ENCODE measurements at regions not wholly inside any gene's neighbourhood (a gene's known extent, or its start where the extent isn't known, plus 50 kb on each side); places are given as distances from the start of the nearest gene placed in this dataset.

- H3K9ac ChIP-seq (ENCODE audit: low read depth in 1 of 2, low read length in 2 of 2), result no peak overlapping the region
- no peaks in the 10 kb centered on the region for H3K36me3 ChIP-seq (ENCODE audit: control insufficient read depth in 1 of 2, insufficient read depth in 2 of 2, low read length in 2 of 2)
- H3K4me3 ChIP-seq (ENCODE audit: low read depth in 1 of 2, low read length in 2 of 2), result no peak overlapping the region
- no peaks in the 10 kb centered on the region for H3K9me3 ChIP-seq (ENCODE audit: control insufficient read depth in 1 of 2, low read length in 2 of 2)
- no peaks in the 10 kb centered on the region for H3K4me1 ChIP-seq (ENCODE audit: control insufficient read depth in 1 of 2, insufficient read depth in 2 of 2, low read length in 2 of 2)
- H3K27ac ChIP-seq (ENCODE audit: low read depth, low read length), result no peak overlapping the region
- no peaks in the 10 kb centered on the region for H3K27me3 ChIP-seq (ENCODE audit: control insufficient read depth in 1 of 2, insufficient read depth in 2 of 2, low read length in 2 of 2)
These were observed 374.5 kb downstream of the RPS6KC1 start for GRCh38 chr1:213425376-213426030.

- no peaks in the 10 kb centered on the region for H3K27me3 ChIP-seq (ENCODE audit: control insufficient read depth in 1 of 2, insufficient read depth in 2 of 2, low read length in 2 of 2)
- no peaks in the 10 kb centered on the region for H3K9me3 ChIP-seq (ENCODE audit: control insufficient read depth in 1 of 2, low read length in 2 of 2)
- H3K9ac ChIP-seq (ENCODE audit: low read depth in 1 of 2, low read length in 2 of 2), result no peak overlapping the region
- no peaks in the 10 kb centered on the region for H3K4me1 ChIP-seq (ENCODE audit: control insufficient read depth in 1 of 2, insufficient read depth in 2 of 2, low read length in 2 of 2)
- H3K27ac ChIP-seq (ENCODE audit: low read depth, low read length), result no peak overlapping the region
- H3K36me3 ChIP-seq (ENCODE audit: control insufficient read depth in 1 of 2, insufficient read depth in 2 of 2, low read length in 2 of 2), result no peaks in the 10 kb centered on the region
- H3K4me3 ChIP-seq (ENCODE audit: low read depth in 1 of 2, low read length in 2 of 2), result no peak overlapping the region
These were observed 378.6 kb downstream of the RPS6KC1 start for GRCh38 chr1:213429642-213430041.

- no peaks in the 10 kb centered on the region for H3K4me1 ChIP-seq (ENCODE audit: control insufficient read depth in 1 of 2, insufficient read depth in 2 of 2, low read length in 2 of 2)
- H3K4me3 ChIP-seq (ENCODE audit: low read depth in 1 of 2, low read length in 2 of 2), result no peak overlapping the region
- no peaks in the 10 kb centered on the region for H3K9me3 ChIP-seq (ENCODE audit: control insufficient read depth in 1 of 2, low read length in 2 of 2)
- H3K27ac ChIP-seq (ENCODE audit: low read depth, low read length), result no peak overlapping the region
- H3K27me3 ChIP-seq (ENCODE audit: control insufficient read depth in 1 of 2, insufficient read depth in 2 of 2, low read length in 2 of 2), result peaks cover 0 to 2% of the 10 kb centered on the region in 2 donors
- no peak overlapping the region for H3K9ac ChIP-seq (ENCODE audit: low read depth in 1 of 2, low read length in 2 of 2)
- H3K36me3 ChIP-seq (ENCODE audit: control insufficient read depth in 1 of 2, insufficient read depth in 2 of 2, low read length in 2 of 2), result no peaks in the 10 kb centered on the region
These were observed 384.7 kb downstream of the RPS6KC1 start for GRCh38 chr1:213435715-213436114.

GRCh38 chr1:213438339-213438738 lies 387.3 kb downstream of the RPS6KC1 start:
- Histone ChIP-seq H3K27me3 (ENCODE audit: control insufficient read depth in 1 of 2, insufficient read depth in 2 of 2, low read length in 2 of 2) (peaks cover 0 to 3% of the 10 kb centered on the region in 2 donors), H3K4me1 (ENCODE audit: control insufficient read depth in 1 of 2, insufficient read depth in 2 of 2, low read length in 2 of 2) (no peaks in the 10 kb centered on the region), H3K9me3 (ENCODE audit: control insufficient read depth in 1 of 2, low read length in 2 of 2) (no peaks in the 10 kb centered on the region), H3K36me3 (ENCODE audit: control insufficient read depth in 1 of 2, insufficient read depth in 2 of 2, low read length in 2 of 2) (no peaks in the 10 kb centered on the region), H3K9ac (ENCODE audit: low read depth in 1 of 2, low read length in 2 of 2) (no peak overlapping the region), H3K27ac (ENCODE audit: low read depth, low read length) (no peak overlapping the region), H3K4me3 (ENCODE audit: low read depth in 1 of 2, low read length in 2 of 2) (no peak overlapping the region)

GRCh38 chr1:213439703-213440102 lies 388.7 kb downstream of the RPS6KC1 start:
- Histone ChIP-seq H3K36me3 (ENCODE audit: control insufficient read depth in 1 of 2, insufficient read depth in 2 of 2, low read length in 2 of 2) (no peaks in the 10 kb centered on the region), H3K9ac (ENCODE audit: low read depth in 1 of 2, low read length in 2 of 2) (no peak overlapping the region), H3K27ac (ENCODE audit: low read depth, low read length) (no peak overlapping the region), H3K4me3 (ENCODE audit: low read depth in 1 of 2, low read length in 2 of 2) (no peak overlapping the region), H3K27me3 (ENCODE audit: control insufficient read depth in 1 of 2, insufficient read depth in 2 of 2, low read length in 2 of 2) (peaks cover 0 to 3% of the 10 kb centered on the region in 2 donors), H3K4me1 (ENCODE audit: control insufficient read depth in 1 of 2, insufficient read depth in 2 of 2, low read length in 2 of 2) (no peaks in the 10 kb centered on the region), H3K9me3 (ENCODE audit: control insufficient read depth in 1 of 2, low read length in 2 of 2) (no peaks in the 10 kb centered on the region)

- no peak overlapping the region for H3K4me3 ChIP-seq (ENCODE audit: low read depth in 1 of 2, low read length in 2 of 2)
- no peak overlapping the region for H3K9ac ChIP-seq (ENCODE audit: low read depth in 1 of 2, low read length in 2 of 2)
- H3K4me1 ChIP-seq (ENCODE audit: control insufficient read depth in 1 of 2, insufficient read depth in 2 of 2, low read length in 2 of 2), result no peaks in the 10 kb centered on the region
These were observed 389.7 kb downstream of the RPS6KC1 start for GRCh38 chr1:213440766-213441165.

GRCh38 chr1:213443415-213443814 lies 392.4 kb downstream of the RPS6KC1 start:
- Histone ChIP-seq H3K9ac (ENCODE audit: low read depth in 1 of 2, low read length in 2 of 2) (no peak overlapping the region), H3K36me3 (ENCODE audit: control insufficient read depth in 1 of 2, insufficient read depth in 2 of 2, low read length in 2 of 2) (no peaks in the 10 kb centered on the region), H3K27ac (ENCODE audit: low read depth, low read length) (no peak overlapping the region), H3K9me3 (ENCODE audit: control insufficient read depth in 1 of 2, low read length in 2 of 2) (no peaks in the 10 kb centered on the region), H3K4me3 (ENCODE audit: low read depth in 1 of 2, low read length in 2 of 2) (no peak overlapping the region), H3K27me3 (ENCODE audit: control insufficient read depth in 1 of 2, insufficient read depth in 2 of 2, low read length in 2 of 2) (peaks cover 0 to 3% of the 10 kb centered on the region in 2 donors), H3K4me1 (ENCODE audit: control insufficient read depth in 1 of 2, insufficient read depth in 2 of 2, low read length in 2 of 2) (no peaks in the 10 kb centered on the region)

More at GRCh38 chr1:213440766-213441165, 389.7 kb downstream of the RPS6KC1 start:
- Histone ChIP-seq H3K27ac (ENCODE audit: low read depth, low read length) (no peak overlapping the region), H3K27me3 (ENCODE audit: control insufficient read depth in 1 of 2, insufficient read depth in 2 of 2, low read length in 2 of 2) (peaks cover 0 to 3% of the 10 kb centered on the region in 2 donors), H3K36me3 (ENCODE audit: control insufficient read depth in 1 of 2, insufficient read depth in 2 of 2, low read length in 2 of 2) (no peaks in the 10 kb centered on the region), H3K9me3 (ENCODE audit: control insufficient read depth in 1 of 2, low read length in 2 of 2) (no peaks in the 10 kb centered on the region)

GRCh38 chr1:213444224-213444623 lies 393.2 kb downstream of the RPS6KC1 start:
- Histone ChIP-seq H3K27me3 (ENCODE audit: control insufficient read depth in 1 of 2, insufficient read depth in 2 of 2, low read length in 2 of 2) (peaks cover 0 to 3% of the 10 kb centered on the region in 2 donors), H3K4me1 (ENCODE audit: control insufficient read depth in 1 of 2, insufficient read depth in 2 of 2, low read length in 2 of 2) (no peaks in the 10 kb centered on the region), H3K4me3 (ENCODE audit: low read depth in 1 of 2, low read length in 2 of 2) (no peak overlapping the region), H3K27ac (ENCODE audit: low read depth, low read length) (no peak overlapping the region), H3K36me3 (ENCODE audit: control insufficient read depth in 1 of 2, insufficient read depth in 2 of 2, low read length in 2 of 2) (no peaks in the 10 kb centered on the region), H3K9me3 (ENCODE audit: control insufficient read depth in 1 of 2, low read length in 2 of 2) (no peaks in the 10 kb centered on the region), H3K9ac (ENCODE audit: low read depth in 1 of 2, low read length in 2 of 2) (no peak overlapping the region)

GRCh38 chr1:213446496-213446895 lies 395.5 kb downstream of the RPS6KC1 start:
- no peaks in the 10 kb centered on the region for H3K27me3 ChIP-seq (ENCODE audit: control insufficient read depth in 1 of 2, insufficient read depth in 2 of 2, low read length in 2 of 2)
- H3K9ac ChIP-seq (ENCODE audit: low read depth in 1 of 2, low read length in 2 of 2), result no peak overlapping the region
- H3K36me3 ChIP-seq (ENCODE audit: control insufficient read depth in 1 of 2, insufficient read depth in 2 of 2, low read length in 2 of 2), result no peaks in the 10 kb centered on the region
- H3K4me3 ChIP-seq (ENCODE audit: low read depth in 1 of 2, low read length in 2 of 2), result no peak overlapping the region
- no peak overlapping the region for H3K27ac ChIP-seq (ENCODE audit: low read depth, low read length)
- no peaks in the 10 kb centered on the region for H3K9me3 ChIP-seq (ENCODE audit: control insufficient read depth in 1 of 2, low read length in 2 of 2)
- H3K4me1 ChIP-seq (ENCODE audit: control insufficient read depth in 1 of 2, insufficient read depth in 2 of 2, low read length in 2 of 2), result no peaks in the 10 kb centered on the region

GRCh38 chr1:213448360-213448759 lies 397.3 kb downstream of the RPS6KC1 start:
- no peaks in the 10 kb centered on the region for H3K9me3 ChIP-seq (ENCODE audit: control insufficient read depth in 1 of 2, low read length in 2 of 2)
- H3K27ac ChIP-seq (ENCODE audit: low read depth, low read length), result no peak overlapping the region
- no peaks in the 10 kb centered on the region for H3K36me3 ChIP-seq (ENCODE audit: control insufficient read depth in 1 of 2, insufficient read depth in 2 of 2, low read length in 2 of 2)
- H3K4me3 ChIP-seq (ENCODE audit: low read depth in 1 of 2, low read length in 2 of 2), result no peak overlapping the region
- no peak overlapping the region for H3K9ac ChIP-seq (ENCODE audit: low read depth in 1 of 2, low read length in 2 of 2)
- H3K4me1 ChIP-seq (ENCODE audit: control insufficient read depth in 1 of 2, insufficient read depth in 2 of 2, low read length in 2 of 2), result no peaks in the 10 kb centered on the region
- H3K27me3 ChIP-seq (ENCODE audit: control insufficient read depth in 1 of 2, insufficient read depth in 2 of 2, low read length in 2 of 2), result no peaks in the 10 kb centered on the region

Data from duodenal mucosa (tissue), 2 donors.